ENCODE measurements at regions not wholly inside any gene's neighbourhood (a gene's known extent, or its start where the extent isn't known, plus 50 kb on each side); places are given as distances from the start of the nearest gene placed in this dataset.

- H3K36me3 Mint-ChIP-seq (ENCODE audit: insufficient read depth, unreplicated experiment) = no peaks in the 10 kb centered on the region
- no peak overlapping the region for H3K4me3 ChIP-seq (ENCODE audit: low read depth, low read length)
- no peaks in the 10 kb centered on the region for H3K4me1 ChIP-seq
- POLR2A ChIA-PET = no interaction called here
- no peaks in the 10 kb centered on the region for H3K27me3 ChIP-seq (replicated peaks; ENCODE audit: control insufficient read depth, insufficient read depth, low read length)
- DNase-seq = no peak
- H3K9me3 ChIP-seq = no peaks in the 10 kb centered on the region
- no peak overlapping the region for H3K27ac Mint-ChIP-seq (ENCODE audit: unreplicated experiment)
- no TSS peak for BruUV-seq (replicated peaks)
- H3K27me3 Mint-ChIP-seq (ENCODE audit: insufficient read depth, unreplicated experiment) = no peaks in the 10 kb centered on the region
- CTCF ChIA-PET = no interaction called here
- TF ChIP-seq CTCF (IDR thresholded peaks at IDR 0.05; ENCODE audit: insufficient read depth in 1 of 2, low read depth in 1 of 2, low read length in 1 of 2, severe bottlenecking in 1 of 2, unreplicated experiment in 1 of 2) = no peak
- no peak overlapping the region for H3K4me3 Mint-ChIP-seq (ENCODE audit: unreplicated experiment)
- peaks cover 6% of the 10 kb centered on the region for H3K4me1 Mint-ChIP-seq (ENCODE audit: low read depth, unreplicated experiment)
- H3K9me3 Mint-ChIP-seq (ENCODE audit: unreplicated experiment) = no peaks in the 10 kb centered on the region
- intact Hi-C loops (cut with micrococcal nuclease; ENCODE audit: unreplicated experiment) = no loop called here
- H3K36me3 ChIP-seq (ENCODE audit: control insufficient read depth, insufficient read depth, low read length) = no peaks in the 10 kb centered on the region
These were observed 146.9 kb downstream of the EVX1 start for GRCh38 chr7:27389496-27389895.

GRCh38 chr7:27392477-27392876 lies 149.9 kb downstream of the EVX1 start:
- H3K27me3 Mint-ChIP-seq (ENCODE audit: insufficient read depth, unreplicated experiment) = no peaks in the 10 kb centered on the region
- no peak for DNase-seq
- intact Hi-C loops (cut with micrococcal nuclease; ENCODE audit: unreplicated experiment) = no loop called here
- Histone ChIP-seq H3K9me3 (no peaks in the 10 kb centered on the region), H3K36me3 (ENCODE audit: control insufficient read depth, insufficient read depth, low read length) (no peaks in the 10 kb centered on the region), H3K4me3 (ENCODE audit: low read depth, low read length) (no peak overlapping the region), H3K4me1 (no peaks in the 10 kb centered on the region), H3K27me3 (replicated peaks; ENCODE audit: control insufficient read depth, insufficient read depth, low read length) (no peaks in the 10 kb centered on the region)
- no peak overlapping the region for H3K4me3 Mint-ChIP-seq (ENCODE audit: unreplicated experiment)
- CTCF ChIA-PET = no interaction called here
- no peaks in the 10 kb centered on the region for H3K9me3 Mint-ChIP-seq (ENCODE audit: unreplicated experiment)
- no peak for TF ChIP-seq CTCF (IDR thresholded peaks at IDR 0.05; ENCODE audit: insufficient read depth in 1 of 2, low read depth in 1 of 2, low read length in 1 of 2, severe bottlenecking in 1 of 2, unreplicated experiment in 1 of 2)
- peaks cover 6% of the 10 kb centered on the region for H3K4me1 Mint-ChIP-seq (ENCODE audit: low read depth, unreplicated experiment)
- no TSS peak for BruUV-seq (replicated peaks)
- POLR2A ChIA-PET = no interaction called here
- no peaks in the 10 kb centered on the region for H3K36me3 Mint-ChIP-seq (ENCODE audit: insufficient read depth, unreplicated experiment)
- no peak overlapping the region for H3K27ac Mint-ChIP-seq (ENCODE audit: unreplicated experiment)

- ChIA-PET POLR2A (no interaction called here), CTCF (no interaction called here)
- no peak for DNase-seq
- no peak overlapping the region for H3K4me3 ChIP-seq (ENCODE audit: low read depth, low read length)
- no peaks in the 10 kb centered on the region for H3K27me3 Mint-ChIP-seq (ENCODE audit: insufficient read depth, unreplicated experiment)
- H3K36me3 Mint-ChIP-seq (ENCODE audit: insufficient read depth, unreplicated experiment) = no peaks in the 10 kb centered on the region
- no peaks in the 10 kb centered on the region for H3K36me3 ChIP-seq (ENCODE audit: control insufficient read depth, insufficient read depth, low read length)
- H3K9me3 ChIP-seq = no peaks in the 10 kb centered on the region
- H3K9me3 Mint-ChIP-seq (ENCODE audit: unreplicated experiment) = no peaks in the 10 kb centered on the region
- no peaks in the 10 kb centered on the region for H3K27me3 ChIP-seq (replicated peaks; ENCODE audit: control insufficient read depth, insufficient read depth, low read length)
- intact Hi-C loops (cut with micrococcal nuclease; ENCODE audit: unreplicated experiment) = no loop called here
- no peak overlapping the region for H3K27ac Mint-ChIP-seq (ENCODE audit: unreplicated experiment)
- peaks cover under 1% of the 10 kb centered on the region for H3K4me1 Mint-ChIP-seq (ENCODE audit: low read depth, unreplicated experiment)
- H3K4me1 ChIP-seq = no peaks in the 10 kb centered on the region
- no peak overlapping the region for H3K4me3 Mint-ChIP-seq (ENCODE audit: unreplicated experiment)
- no TSS peak for BruUV-seq (replicated peaks)
- no peak for TF ChIP-seq CTCF (IDR thresholded peaks at IDR 0.05; ENCODE audit: insufficient read depth in 1 of 2, low read depth in 1 of 2, low read length in 1 of 2, severe bottlenecking in 1 of 2, unreplicated experiment in 1 of 2)
These were observed 152.3 kb downstream of the EVX1 start for GRCh38 chr7:27394871-27395270.

All from Caco-2 (cell line).